Activated effector memory CD4-positive, alpha-beta T cell treated with anti-CD3 and anti-CD28 coated beads, Interleukin-2, amount 50 U/mL, for 16 hours (primary cell): ENCODE measurements at regions not wholly inside any gene's neighbourhood (a gene's known extent, or its start where the extent isn't known, plus 50 kb on each side); places are given as distances from the start of the nearest gene placed in this dataset.
A peak's percentile ranks its signal among the peaks of the same experiment; 100 is the strongest.

Experiments used
- DNase-seq: peaks from one replicate; pipeline ENCODE4 v3.0.0-alpha.2; 2020

- no peak for DNase-seq
These were observed 214.5 kb upstream of the SASH1 start for GRCh38 chr6:148128014-148128730.

GRCh38 chr6:148134592-148134991 is 208.0 kb upstream of the SASH1 start:
- DNase-seq = no peak

GRCh38 chr6:148136586-148136985 is 206.1 kb upstream of the SASH1 start:
- no peak for DNase-seq

- DNase-seq = no peak
These were observed 205.0 kb upstream of the SASH1 start for GRCh38 chr6:148137652-148138051.

GRCh38 chr6:148138573-148138972 is 204.1 kb upstream of the SASH1 start:
- no peak for DNase-seq

GRCh38 chr6:148140772-148141557 is 201.7 kb upstream of the SASH1 start:
- DNase-seq = no peak

GRCh38 chr6:148142821-148143220 is 199.8 kb upstream of the SASH1 start:
- DNase-seq = no peak

GRCh38 chr6:148143771-148144170 is 198.9 kb upstream of the SASH1 start:
- no peak for DNase-seq

- DNase-seq = peak; percentile 84
These were observed 197.6 kb upstream of the SASH1 start for GRCh38 chr6:148144917-148145521.

GRCh38 chr6:148146717-148147462 is 195.7 kb upstream of the SASH1 start:
- peak; percentile 86 for DNase-seq

- DNase-seq = no peak
These were observed 195.2 kb upstream of the SASH1 start for GRCh38 chr6:148147463-148147830.

- DNase-seq = no peak
These were observed 190.6 kb upstream of the SASH1 start for GRCh38 chr6:148151896-148152643.

GRCh38 chr6:148154668-148155067 is 188.0 kb upstream of the SASH1 start:
- no peak for DNase-seq

GRCh38 chr6:148155293-148155692 is 187.3 kb upstream of the SASH1 start:
- no peak for DNase-seq

GRCh38 chr6:148157841-148158240 is 184.8 kb upstream of the SASH1 start:
- no peak for DNase-seq

GRCh38 chr6:148164645-148165044 is 178.0 kb upstream of the SASH1 start:
- DNase-seq = no peak

- DNase-seq = no peak
These were observed 176.2 kb upstream of the SASH1 start for GRCh38 chr6:148166339-148166968.

GRCh38 chr6:148169706-148170105 is 172.9 kb upstream of the SASH1 start:
- no peak for DNase-seq

- DNase-seq = no peak
These were observed 172.4 kb upstream of the SASH1 start for GRCh38 chr6:148170286-148170685.

- DNase-seq = no peak
These were observed 169.1 kb upstream of the SASH1 start for GRCh38 chr6:148173548-148173947.

GRCh38 chr6:148175550-148176188 is 167.0 kb upstream of the SASH1 start:
- DNase-seq = no peak
